Activated CD4-positive, alpha-beta T cell treated with anti-CD3 and anti-CD28 coated beads for 24 hours (primary cell): ENCODE measurements at regions not wholly inside any gene's neighbourhood (a gene's known extent, or its start where the extent isn't known, plus 50 kb on each side); places are given as distances from the start of the nearest gene placed in this dataset.

Experiments used
- DNase-seq, 2 donors: peaks; one replicate each; pipeline ENCODE4 v3.0.0-alpha.2; 2020; ENCODE audit warnings: low read depth in 2 of 2

DNA sequence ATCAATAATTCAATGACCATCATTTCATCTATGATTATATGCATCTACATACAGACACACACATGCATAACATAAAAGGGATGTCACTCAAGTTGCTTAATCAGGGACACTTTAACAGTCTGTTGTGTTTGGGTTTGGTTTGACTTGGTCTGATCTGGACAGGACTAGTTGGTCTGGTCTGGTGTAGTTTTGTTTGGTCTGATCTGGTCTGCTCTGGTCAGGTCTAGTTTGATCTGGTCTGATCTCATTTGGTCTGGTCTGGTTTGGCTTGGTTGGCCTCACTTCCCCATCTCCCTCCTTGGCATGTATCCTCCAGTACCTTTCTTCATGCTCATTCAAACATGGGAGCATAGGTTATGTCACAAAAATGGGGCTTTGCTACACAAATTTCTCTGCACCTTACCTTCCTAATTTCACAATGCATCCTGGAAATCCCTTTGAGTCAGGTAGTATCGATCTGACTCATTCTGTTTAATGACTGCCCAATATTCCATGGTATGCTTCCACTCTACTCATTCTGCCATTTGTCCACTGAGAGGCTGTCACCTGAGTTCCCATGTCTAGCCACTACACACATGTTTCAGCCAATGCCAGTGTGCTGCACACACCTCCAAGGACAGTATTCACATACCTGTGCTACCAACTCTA, 73.0 kb upstream of the TPM1 start:
- DNase-seq, result no peak

GRCh38 chr15:62972814-62973213, 69.7 kb upstream of the TPM1 start:
- no peak for DNase-seq

GRCh38 chr15:62975515-62975914, 67.0 kb upstream of the TPM1 start:
- DNase-seq, result no peak

- no peak for DNase-seq
Measured at GRCh38 chr15:62976301-62976881, 66.2 kb upstream of the TPM1 start.

DNA sequence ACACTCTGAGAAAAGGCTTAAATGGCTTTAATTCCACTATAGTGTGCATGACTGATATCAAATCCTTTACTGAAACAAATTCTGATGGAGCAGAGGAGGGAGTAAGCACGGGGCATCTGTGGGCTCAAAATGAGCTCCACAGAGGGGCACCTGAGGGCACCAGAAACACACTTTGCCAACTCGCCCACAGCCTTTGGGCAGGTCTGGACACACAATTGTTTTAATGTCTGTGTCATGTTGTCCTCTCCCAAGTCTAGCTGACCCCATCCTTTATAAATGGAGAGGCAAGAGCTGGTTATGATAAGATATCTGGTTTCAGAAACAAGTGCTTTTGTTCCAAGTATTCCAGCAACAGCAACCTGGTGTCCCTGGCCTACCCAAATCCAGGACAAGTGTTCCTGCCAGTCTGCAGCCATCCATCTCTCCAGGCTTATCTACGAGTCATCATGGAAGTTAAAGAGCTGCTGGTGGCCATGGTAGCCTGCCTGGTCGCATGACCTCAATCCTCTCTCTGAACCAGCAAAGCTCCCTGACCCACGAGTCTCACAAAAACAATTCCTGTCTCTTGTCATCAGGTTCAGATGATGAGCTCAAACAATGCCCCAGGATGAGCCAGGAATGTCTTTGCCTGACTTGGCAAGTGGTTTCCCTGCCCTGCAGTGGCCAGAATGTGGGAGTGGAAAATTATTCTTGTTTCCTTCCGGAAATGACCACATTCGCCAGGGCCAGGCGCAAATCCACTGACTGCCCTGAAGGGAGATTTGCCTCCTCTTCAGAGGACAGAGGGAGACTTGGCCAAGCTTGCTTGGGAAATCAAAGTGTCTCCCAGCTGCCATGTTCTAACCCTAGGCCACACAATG, 64.4 kb upstream of the TPM1 start:
- DNase-seq, result no peak

GRCh38 chr15:62979252-62979651, 63.3 kb upstream of the TPM1 start:
- DNase-seq, result no peak

- DNase-seq, result no peak
Measured at GRCh38 chr15:62981071-62981470, 61.5 kb upstream of the TPM1 start.

DNA sequence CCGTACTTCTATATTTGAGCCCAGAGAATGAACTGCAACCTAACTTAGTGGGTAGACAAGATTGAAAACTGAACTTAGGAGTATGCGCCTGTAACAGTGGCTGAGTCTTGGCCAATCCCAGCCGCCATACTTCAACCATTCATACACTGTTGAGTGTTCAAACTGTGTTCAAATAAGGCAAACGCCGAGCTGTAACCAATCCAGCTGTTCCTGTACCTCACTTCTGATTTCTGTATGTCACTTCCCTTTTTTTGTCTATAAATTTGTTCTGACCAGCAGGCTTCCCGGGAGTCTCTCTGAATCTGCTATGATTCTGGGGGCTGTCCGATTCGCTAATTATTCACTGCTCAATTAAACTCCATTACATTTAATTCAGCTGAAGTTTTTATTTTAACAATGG, 58.6 kb upstream of the TPM1 start:
- DNase-seq, result no peak

DNA sequence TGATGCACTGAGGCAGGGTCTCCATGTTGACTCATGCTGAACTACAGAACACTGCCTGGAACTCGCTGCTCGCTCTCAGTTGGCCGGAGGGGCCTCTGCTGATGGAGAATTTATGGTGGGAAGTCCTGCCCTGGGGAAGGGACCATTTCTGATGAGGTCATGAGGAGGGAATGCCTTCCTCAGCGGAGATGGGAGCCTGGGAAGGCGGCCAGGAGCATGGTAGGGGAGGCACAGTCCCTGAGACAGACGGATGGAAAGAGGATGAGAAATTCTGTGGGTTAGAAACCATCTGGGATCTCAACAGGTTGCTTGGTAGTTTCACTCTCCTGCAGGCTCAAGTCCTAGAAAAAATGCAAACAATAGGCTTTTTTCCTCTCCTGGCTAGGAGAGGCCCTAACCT, 56.8 kb upstream of the TPM1 start:
- no peak for DNase-seq

DNA sequence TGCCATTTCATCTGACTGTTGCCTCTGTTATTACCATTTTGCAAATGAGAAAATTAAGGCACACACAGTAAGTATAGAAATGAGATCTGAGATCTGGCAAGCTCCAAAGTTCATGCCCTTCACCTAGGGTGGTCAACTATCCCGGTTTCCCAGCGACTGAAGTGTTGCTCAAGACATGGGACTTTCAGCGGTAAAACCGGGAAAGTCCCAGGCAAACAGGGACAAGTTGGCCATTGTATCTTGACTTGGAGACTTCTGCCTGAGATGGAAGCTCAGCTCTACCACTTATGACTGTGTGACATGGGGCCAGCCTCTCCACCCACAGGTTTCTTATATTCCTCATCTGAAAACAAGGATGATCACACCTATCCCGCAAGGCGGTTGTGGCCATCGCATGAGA, 55.6 kb upstream of the TPM1 start:
- no peak for DNase-seq

DNA sequence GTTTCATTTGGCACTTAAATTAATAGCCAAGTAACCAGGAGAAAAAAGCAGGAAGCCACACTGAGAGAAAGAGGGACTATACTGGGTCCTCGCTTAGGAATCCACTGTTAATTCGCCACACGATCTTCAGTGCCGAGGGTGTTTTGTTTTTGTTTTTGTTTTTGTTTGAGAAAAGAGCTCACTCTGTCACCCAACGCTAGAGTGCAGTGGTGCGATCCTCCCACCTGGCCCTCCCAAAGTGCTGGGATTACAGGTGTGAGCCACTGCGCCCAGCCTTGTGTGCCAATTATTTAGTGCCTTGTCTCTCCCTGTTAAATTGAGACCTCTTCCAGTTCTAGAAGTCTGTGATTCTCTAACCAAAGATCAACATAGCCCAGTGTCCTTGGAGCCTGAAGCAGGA, 53.8 kb upstream of the TPM1 start:
- DNase-seq, result no peak

DNA sequence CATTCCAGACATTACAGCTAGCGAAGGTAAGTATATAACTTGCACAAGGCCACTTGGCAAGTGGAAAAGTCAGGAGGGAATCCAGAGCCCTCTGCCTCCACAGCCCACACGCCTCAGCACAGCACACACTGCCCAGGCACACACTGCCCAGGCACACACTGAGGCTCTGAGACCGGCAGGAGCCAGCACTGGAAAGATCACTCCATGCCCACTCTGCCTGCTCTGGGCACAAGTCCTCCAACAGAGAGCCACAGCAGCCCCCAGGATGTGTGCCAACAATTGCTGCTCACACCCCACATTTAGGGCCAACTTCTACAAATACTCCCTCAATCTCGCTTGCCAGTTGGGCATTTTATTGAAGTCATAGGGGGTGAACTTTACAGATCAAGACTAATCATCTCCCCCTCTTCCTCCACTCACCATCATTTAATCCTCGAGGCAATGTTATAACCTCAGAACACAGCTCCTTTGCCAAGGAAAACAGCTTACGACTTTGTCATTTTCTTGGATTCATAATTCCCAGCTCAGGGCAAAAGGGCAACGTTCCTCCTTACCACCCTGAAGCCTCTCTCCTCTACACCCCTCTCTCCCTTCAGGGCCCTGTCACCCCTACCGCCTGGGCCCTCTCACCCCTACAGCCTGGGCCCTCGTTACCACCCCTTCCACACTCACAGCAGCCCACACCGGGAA, 53.0 kb upstream of the TPM1 start:
- DNase-seq, result no peak

- DNase-seq, result no peak
Measured at GRCh38 chr15:62991698-62992097, 50.8 kb upstream of the TPM1 start.

DNA sequence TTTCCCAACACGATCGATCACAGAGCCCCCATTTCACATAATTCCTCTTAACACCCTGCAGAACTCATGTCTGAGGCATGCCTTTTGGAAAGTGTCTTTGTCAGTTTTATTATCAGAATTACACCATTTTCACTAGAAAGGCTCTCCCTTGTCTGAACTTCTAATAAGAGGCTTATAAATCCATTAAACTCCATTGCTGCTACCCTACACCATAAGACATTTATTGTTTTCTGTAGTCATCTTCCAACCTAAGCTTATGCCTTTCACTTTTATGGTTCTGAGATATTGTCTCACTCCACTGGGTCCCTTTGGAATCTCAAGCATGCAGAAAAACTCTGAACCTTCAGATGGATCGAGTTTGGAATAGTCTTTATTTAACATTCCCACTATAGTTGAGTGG, 50.2 kb upstream of the TPM1 start:
- no peak for DNase-seq
